ENCODE measurements at regions not wholly inside any gene's neighbourhood (a gene's known extent, or its start where the extent isn't known, plus 50 kb on each side); places are given as distances from the start of the nearest gene placed in this dataset.
"Not testable (repeated sequence)": the region's sequence is repeated elsewhere in the genome, so short reads cannot be mapped to it uniquely, and the experiment has no call there.

DNA sequence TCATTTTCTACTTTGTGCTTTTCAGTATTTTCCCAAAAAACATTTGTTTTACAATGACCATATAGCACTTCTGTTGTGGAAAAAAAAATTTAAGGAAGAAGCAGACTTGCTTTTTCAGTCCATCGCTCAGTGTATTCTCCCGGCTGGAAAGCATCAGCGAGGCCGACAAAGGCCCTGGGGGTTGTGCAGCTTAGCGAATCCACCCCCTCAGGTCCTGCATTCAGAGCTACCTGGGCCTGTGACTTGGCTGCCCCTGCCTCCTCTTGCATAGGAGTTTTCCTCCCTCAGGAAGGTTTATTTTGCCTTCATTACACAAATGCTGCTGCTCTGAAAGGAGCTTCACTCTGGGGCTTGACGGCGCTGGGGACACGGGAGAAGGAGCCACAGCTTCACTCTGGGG is 244.4 kb upstream of the MGAT5 start (continued):
- TF ChIP-seq, protein P1, sequence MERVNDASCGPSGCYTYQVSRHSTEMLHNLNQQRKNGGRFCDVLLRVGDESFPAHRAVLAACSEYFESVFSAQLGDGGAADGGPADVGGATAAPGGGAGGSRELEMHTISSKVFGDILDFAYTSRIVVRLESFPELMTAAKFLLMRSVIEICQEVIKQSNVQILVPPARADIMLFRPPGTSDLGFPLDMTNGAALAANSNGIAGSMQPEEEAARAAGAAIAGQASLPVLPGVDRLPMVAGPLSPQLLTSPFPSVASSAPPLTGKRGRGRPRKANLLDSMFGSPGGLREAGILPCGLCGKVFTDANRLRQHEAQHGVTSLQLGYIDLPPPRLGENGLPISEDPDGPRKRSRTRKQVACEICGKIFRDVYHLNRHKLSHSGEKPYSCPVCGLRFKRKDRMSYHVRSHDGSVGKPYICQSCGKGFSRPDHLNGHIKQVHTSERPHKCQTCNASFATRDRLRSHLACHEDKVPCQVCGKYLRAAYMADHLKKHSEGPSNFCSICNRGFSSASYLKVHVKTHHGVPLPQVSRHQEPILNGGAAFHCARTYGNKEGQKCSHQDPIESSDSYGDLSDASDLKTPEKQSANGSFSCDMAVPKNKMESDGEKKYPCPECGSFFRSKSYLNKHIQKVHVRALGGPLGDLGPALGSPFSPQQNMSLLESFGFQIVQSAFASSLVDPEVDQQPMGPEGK (CRISPR knock-in tag; IDR thresholded peaks at IDR 0.05; ENCODE audit: borderline replicate concordance): no peak

DNA sequence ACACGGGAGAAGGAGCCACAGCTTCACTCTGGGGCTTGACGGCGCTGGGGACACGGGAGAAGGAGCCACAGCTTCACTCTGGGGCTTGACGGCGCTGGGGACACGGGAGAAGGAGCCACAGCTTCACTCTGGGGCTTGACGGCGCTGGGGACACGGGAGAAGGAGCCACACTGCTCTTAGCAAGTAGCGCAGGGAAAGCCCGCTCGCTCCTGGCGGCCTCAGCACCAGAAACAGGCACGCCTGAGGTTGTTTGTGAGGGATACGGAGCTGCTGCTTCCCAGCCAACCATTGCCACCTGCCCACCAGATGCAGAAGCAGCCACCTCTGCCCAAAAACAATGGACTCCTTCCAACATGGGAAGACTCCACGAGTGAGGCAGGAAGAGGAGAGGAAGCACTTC is 244.0 kb upstream of the MGAT5 start:
- not testable (repeated sequence) for ATAC-seq

DNA sequence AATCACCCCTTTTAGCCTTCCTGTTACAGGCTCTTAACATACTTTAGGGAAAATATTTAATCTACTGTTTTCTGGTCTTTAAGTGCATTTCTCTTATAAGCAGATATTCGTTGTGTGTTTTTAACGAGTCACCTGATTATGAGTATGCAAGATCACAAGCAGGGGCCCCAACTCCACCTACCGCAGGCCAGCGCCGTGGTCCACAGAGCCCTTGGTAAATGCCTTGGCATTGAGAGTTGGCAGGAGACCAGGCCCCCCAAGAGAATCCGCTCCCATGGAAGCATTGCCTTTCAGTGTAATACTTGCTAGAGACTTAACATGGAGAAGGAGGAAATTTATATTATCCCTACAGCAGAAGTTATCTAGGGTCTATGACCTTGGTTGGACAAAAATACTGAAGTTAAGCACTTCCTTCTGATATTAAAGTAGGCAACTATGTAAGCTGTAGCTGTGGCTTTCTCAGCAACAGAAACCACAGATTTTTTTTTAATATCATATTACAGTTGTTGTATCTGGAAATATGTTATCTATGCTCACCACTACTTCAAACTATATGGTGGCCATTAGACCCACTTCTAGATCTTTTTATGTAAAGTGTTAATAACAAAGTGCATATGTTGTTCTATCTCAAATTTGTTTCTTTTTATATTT is 241.8 kb upstream of the MGAT5 start:
- no peak for ATAC-seq
- TF ChIP-seq, protein P2, sequence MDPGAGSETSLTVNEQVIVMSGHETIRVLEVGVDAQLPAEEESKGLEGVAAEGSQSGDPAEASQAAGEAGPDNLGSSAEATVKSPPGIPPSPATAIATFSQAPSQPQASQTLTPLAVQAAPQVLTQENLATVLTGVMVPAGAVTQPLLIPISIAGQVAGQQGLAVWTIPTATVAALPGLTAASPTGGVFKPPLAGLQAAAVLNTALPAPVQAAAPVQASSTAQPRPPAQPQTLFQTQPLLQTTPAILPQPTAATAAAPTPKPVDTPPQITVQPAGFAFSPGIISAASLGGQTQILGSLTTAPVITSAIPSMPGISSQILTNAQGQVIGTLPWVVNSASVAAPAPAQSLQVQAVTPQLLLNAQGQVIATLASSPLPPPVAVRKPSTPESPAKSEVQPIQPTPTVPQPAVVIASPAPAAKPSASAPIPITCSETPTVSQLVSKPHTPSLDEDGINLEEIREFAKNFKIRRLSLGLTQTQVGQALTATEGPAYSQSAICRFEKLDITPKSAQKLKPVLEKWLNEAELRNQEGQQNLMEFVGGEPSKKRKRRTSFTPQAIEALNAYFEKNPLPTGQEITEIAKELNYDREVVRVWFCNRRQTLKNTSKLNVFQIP (CRISPR knock-in tag; IDR thresholded peaks at IDR 0.05; ENCODE audit: borderline replicate concordance, low read depth): no peak
- TF ChIP-seq ARNTL (CRISPR knock-in tag; IDR thresholded peaks at IDR 0.05; ENCODE audit: borderline replicate concordance, low read depth) (no peak), ZNF8 (CRISPR knock-in tag; IDR thresholded peaks at IDR 0.05) (no peak), CSDC2 (CRISPR knock-in tag; IDR thresholded peaks at IDR 0.05) (no peak), ESRRG (CRISPR knock-in tag; IDR thresholded peaks at IDR 0.05) (no peak), BACH2 (CRISPR knock-in tag; IDR thresholded peaks at IDR 0.05; ENCODE audit: borderline replicate concordance) (no peak), ISL1 (CRISPR knock-in tag; IDR thresholded peaks at IDR 0.05) (no peak), GLIS3 (CRISPR knock-in tag; IDR thresholded peaks at IDR 0.05) (no peak), TCF4 (CRISPR knock-in tag; IDR thresholded peaks at IDR 0.05; ENCODE audit: borderline replicate concordance) (no peak), ZNF565 (CRISPR knock-in tag; conservative IDR thresholded peaks at IDR 0.05; ENCODE audit: low read depth) (no peak), RARB (CRISPR knock-in tag; IDR thresholded peaks at IDR 0.05) (no peak), OSR1 (CRISPR knock-in tag; IDR thresholded peaks at IDR 0.05) (no peak), PPARA (CRISPR knock-in tag; IDR thresholded peaks at IDR 0.05; ENCODE audit: borderline replicate concordance) (no peak), TSHZ2 (CRISPR knock-in tag; IDR thresholded peaks at IDR 0.05) (no peak)
- TF ChIP-seq, protein P1 (CRISPR knock-in tag; IDR thresholded peaks at IDR 0.05; ENCODE audit: borderline replicate concordance): no peak

- no peak for TF ChIP-seq CSDC2 (CRISPR knock-in tag; IDR thresholded peaks at IDR 0.05)
- no peak for TF ChIP-seq OSR1 (CRISPR knock-in tag; IDR thresholded peaks at IDR 0.05)
- ATAC-seq: no peak
These were observed 239.5 kb upstream of the MGAT5 start for GRCh38 chr2:134014196-134014960.

DNA sequence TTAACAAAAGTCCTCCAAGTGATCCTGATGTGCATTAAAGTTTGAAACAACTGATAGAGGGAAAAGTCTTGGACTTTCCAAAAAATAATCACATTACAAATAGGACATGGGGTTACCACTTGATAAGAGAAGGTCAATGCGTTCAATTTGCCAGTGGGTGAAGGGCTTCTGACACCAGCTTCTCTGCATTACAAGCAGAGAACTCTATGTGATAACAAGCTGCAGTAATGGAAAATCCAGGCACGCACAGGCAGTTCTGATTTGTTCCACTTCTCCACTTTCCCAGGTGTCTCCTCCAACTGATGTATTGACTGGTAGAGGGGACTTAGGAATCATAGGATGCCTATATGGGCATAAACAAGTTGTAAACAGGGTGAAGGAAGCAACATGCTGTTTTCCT is 234.0 kb upstream of the MGAT5 start:
- TF ChIP-seq, protein P3, sequence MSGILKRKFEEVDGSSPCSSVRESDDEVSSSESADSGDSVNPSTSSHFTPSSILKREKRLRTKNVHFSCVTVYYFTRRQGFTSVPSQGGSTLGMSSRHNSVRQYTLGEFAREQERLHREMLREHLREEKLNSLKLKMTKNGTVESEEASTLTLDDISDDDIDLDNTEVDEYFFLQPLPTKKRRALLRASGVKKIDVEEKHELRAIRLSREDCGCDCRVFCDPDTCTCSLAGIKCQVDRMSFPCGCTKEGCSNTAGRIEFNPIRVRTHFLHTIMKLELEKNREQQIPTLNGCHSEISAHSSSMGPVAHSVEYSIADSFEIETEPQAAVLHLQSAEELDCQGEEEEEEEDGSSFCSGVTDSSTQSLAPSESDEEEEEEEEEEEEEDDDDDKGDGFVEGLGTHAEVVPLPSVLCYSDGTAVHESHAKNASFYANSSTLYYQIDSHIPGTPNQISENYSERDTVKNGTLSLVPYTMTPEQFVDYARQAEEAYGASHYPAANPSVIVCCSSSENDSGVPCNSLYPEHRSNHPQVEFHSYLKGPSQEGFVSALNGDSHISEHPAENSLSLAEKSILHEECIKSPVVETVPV (CRISPR knock-in tag; IDR thresholded peaks at IDR 0.05): no peak
- no peak for TF ChIP-seq ARNTL (CRISPR knock-in tag; IDR thresholded peaks at IDR 0.05; ENCODE audit: borderline replicate concordance, low read depth)
- TF ChIP-seq TCF4 (CRISPR knock-in tag; IDR thresholded peaks at IDR 0.05; ENCODE audit: borderline replicate concordance): no peak
- TF ChIP-seq ZNF8 (CRISPR knock-in tag; IDR thresholded peaks at IDR 0.05): no peak
- no peak for TF ChIP-seq RARB (CRISPR knock-in tag; IDR thresholded peaks at IDR 0.05)
- TF ChIP-seq ZNF70 (CRISPR knock-in tag; IDR thresholded peaks at IDR 0.05): no peak
- TF ChIP-seq, protein P1 (CRISPR knock-in tag; IDR thresholded peaks at IDR 0.05; ENCODE audit: borderline replicate concordance): no peak
- no peak for TF ChIP-seq ZFP30 (CRISPR knock-in tag; IDR thresholded peaks at IDR 0.05)
- no peak for TF ChIP-seq ZC3H10 (CRISPR knock-in tag; IDR thresholded peaks at IDR 0.05)
- TF ChIP-seq ESRRG (CRISPR knock-in tag; IDR thresholded peaks at IDR 0.05): no peak
- no peak for ATAC-seq

All from SK-N-SH treated with all-trans-retinoic acid at 6 μM for 48 hours (cell line).